ENCODE measurements at regions not wholly inside any gene's neighbourhood (a gene's known extent, or its start where the extent isn't known, plus 50 kb on each side); places are given as distances from the start of the nearest gene placed in this dataset.

DNA sequence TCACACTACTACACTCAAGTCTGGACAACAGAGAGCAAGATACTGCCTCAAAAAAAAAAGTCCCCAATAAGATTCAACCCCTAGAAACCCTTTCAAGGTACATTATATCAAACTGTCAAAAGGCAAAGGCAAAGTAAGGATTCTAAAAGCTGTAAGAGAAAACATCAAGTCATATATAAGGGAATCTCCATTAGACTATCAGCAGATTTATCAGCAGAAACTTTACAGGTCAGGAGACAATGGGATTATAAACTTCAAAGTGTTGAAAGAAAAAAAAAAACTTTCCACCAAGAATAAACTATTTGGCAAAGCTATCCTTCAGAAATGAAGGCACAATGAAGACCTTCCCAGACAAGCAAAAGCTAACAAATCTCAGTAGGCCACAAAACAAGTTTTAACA is 63.5 kb upstream of the DMRT1 start:
- H3K27me3 ChIP-seq (ENCODE audit: low read depth, low read length): no peaks in the 10 kb centered on the region
- H3K4me2 ChIP-seq (ENCODE audit: low read length): no peak overlapping the region
- no peak overlapping the region for H3K9ac ChIP-seq (ENCODE audit: low read length)
- H2AFZ ChIP-seq (ENCODE audit: low read depth, low read length): no peak overlapping the region
- H3K9me3 ChIP-seq (ENCODE audit: insufficient read depth, low read length): 0 out of 2 replicates have a peak, but pooled peaks cover 3% of the 10 kb centered on the region
- no peak for TF ChIP-seq EZH2phosphoT487 (IDR thresholded peaks at IDR 0.05; ENCODE audit: low read depth)
- TF ChIP-seq, protein P1, sequence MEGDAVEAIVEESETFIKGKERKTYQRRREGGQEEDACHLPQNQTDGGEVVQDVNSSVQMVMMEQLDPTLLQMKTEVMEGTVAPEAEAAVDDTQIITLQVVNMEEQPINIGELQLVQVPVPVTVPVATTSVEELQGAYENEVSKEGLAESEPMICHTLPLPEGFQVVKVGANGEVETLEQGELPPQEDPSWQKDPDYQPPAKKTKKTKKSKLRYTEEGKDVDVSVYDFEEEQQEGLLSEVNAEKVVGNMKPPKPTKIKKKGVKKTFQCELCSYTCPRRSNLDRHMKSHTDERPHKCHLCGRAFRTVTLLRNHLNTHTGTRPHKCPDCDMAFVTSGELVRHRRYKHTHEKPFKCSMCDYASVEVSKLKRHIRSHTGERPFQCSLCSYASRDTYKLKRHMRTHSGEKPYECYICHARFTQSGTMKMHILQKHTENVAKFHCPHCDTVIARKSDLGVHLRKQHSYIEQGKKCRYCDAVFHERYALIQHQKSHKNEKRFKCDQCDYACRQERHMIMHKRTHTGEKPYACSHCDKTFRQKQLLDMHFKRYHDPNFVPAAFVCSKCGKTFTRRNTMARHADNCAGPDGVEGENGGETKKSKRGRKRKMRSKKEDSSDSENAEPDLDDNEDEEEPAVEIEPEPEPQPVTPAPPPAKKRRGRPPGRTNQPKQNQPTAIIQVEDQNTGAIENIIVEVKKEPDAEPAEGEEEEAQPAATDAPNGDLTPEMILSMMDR (IDR thresholded peaks at IDR 0.05; ENCODE audit: low read depth, low read length): no peak
- no peaks in the 10 kb centered on the region for H3K79me2 ChIP-seq (ENCODE audit: low read length)
- no peaks in the 10 kb centered on the region for H4K20me1 ChIP-seq (ENCODE audit: insufficient read depth, low read length)
- H3K4me3 ChIP-seq (ENCODE audit: low read length): no peak overlapping the region
- H3K36me3 ChIP-seq (replicated peaks; ENCODE audit: low read depth, low read length): no peaks in the 10 kb centered on the region
- H3K4me1 ChIP-seq (ENCODE audit: low read length): no peaks in the 10 kb centered on the region
- H3K27ac ChIP-seq (ENCODE audit: low read length): no peak overlapping the region

DNA sequence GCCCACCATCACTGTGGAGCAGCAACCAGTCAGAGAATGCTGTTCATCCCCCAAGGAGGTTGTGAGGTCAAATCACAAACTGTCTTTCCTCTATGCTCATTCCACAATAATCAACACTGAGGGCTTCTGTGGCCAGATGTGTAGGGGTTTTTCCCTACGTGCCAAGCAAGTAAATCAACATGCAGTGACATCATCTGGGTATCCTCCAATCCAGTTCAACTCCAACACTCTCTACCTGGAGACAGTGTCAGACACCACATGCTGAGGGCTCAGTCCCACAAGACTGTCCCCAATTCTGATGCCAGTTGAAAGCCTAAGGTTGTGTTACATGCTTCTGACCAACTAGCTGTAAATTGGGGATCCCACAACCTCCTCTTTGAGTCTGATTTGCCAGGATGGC is 57.3 kb upstream of the DMRT1 start:
- TF ChIP-seq, protein P1 (IDR thresholded peaks at IDR 0.05; ENCODE audit: low read depth, low read length): no peak
- no peak for TF ChIP-seq EZH2phosphoT487 (IDR thresholded peaks at IDR 0.05; ENCODE audit: low read depth)
- H3K9me3 ChIP-seq (ENCODE audit: insufficient read depth, low read length): no peaks in the 10 kb centered on the region
- H4K20me1 ChIP-seq (ENCODE audit: insufficient read depth, low read length): no peaks in the 10 kb centered on the region
- H2AFZ ChIP-seq (ENCODE audit: low read depth, low read length): no peak overlapping the region
- H3K9ac ChIP-seq (ENCODE audit: low read length): no peak overlapping the region
- H3K4me2 ChIP-seq (ENCODE audit: low read length): no peak overlapping the region
- H3K4me1 ChIP-seq (ENCODE audit: low read length): 0 out of 2 replicates have a peak, but pooled peaks cover 5% of the 10 kb centered on the region
- no peaks in the 10 kb centered on the region for H3K27me3 ChIP-seq (ENCODE audit: low read depth, low read length)
- H3K4me3 ChIP-seq (ENCODE audit: low read length): no peak overlapping the region
- H3K27ac ChIP-seq (ENCODE audit: low read length): no peak overlapping the region
- H3K79me2 ChIP-seq (ENCODE audit: low read length): no peaks in the 10 kb centered on the region
- H3K36me3 ChIP-seq (replicated peaks; ENCODE audit: low read depth, low read length): no peaks in the 10 kb centered on the region

DNA sequence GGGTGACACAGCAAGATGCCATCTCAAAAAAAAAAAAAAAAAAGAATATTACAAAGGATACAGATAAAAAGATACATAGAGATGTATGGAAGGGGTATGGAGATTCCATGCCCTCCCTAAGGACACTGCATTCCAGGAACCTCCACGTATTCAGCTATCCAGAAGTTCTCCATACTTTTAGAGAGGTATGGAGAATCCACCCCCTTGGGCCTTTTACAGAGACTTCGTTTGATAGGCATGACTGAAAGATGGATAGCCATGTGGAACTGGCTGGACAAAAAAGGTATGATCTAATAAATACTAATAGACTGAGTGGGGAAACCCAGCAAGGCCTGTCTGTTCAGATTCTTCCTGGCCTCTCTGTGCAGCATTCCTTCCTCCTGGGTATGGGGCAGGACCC is 56.6 kb upstream of the DMRT1 start:
- no peak overlapping the region for H3K9ac ChIP-seq (ENCODE audit: low read length)
- TF ChIP-seq, protein P1 (IDR thresholded peaks at IDR 0.05; ENCODE audit: low read depth, low read length): no peak
- TF ChIP-seq EZH2phosphoT487 (IDR thresholded peaks at IDR 0.05; ENCODE audit: low read depth): no peak
- H3K36me3 ChIP-seq (replicated peaks; ENCODE audit: low read depth, low read length): no peaks in the 10 kb centered on the region
- no peaks in the 10 kb centered on the region for H3K27me3 ChIP-seq (ENCODE audit: low read depth, low read length)
- H2AFZ ChIP-seq (ENCODE audit: low read depth, low read length): no peak overlapping the region
- no peak overlapping the region for H3K4me3 ChIP-seq (ENCODE audit: low read length)
- no peaks in the 10 kb centered on the region for H4K20me1 ChIP-seq (ENCODE audit: insufficient read depth, low read length)
- H3K79me2 ChIP-seq (ENCODE audit: low read length): no peaks in the 10 kb centered on the region
- H3K9me3 ChIP-seq (ENCODE audit: insufficient read depth, low read length): no peaks in the 10 kb centered on the region
- H3K27ac ChIP-seq (ENCODE audit: low read length): no peak overlapping the region
- no peak overlapping the region for H3K4me2 ChIP-seq (ENCODE audit: low read length)
- H3K4me1 ChIP-seq (ENCODE audit: low read length): 0 out of 2 replicates have a peak, but pooled peaks cover 5% of the 10 kb centered on the region

DNA sequence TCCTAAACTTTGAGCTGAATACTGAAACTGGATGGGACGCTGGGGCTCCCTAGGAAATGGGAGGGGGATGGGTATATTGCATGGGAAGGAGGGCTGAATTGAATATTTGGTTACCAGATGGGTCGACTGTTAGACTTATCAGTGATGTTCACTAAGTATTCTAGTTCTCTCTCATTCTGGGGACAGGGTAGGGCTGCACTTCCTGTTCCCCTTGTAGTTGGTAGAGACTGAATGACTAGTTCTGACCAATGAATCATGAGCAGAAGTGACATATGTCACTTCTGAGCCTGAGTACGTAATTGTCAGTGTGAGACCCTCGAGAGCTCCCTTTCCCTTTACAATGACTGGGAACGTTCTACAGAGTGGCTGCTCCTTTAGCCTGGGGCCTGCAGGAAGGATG is 55.5 kb upstream of the DMRT1 start:
- TF ChIP-seq, protein P1 (IDR thresholded peaks at IDR 0.05; ENCODE audit: low read depth, low read length): no peak
- no peak for TF ChIP-seq EZH2phosphoT487 (IDR thresholded peaks at IDR 0.05; ENCODE audit: low read depth)
- peak overlapping the region; percentile 29 for H2AFZ ChIP-seq (ENCODE audit: low read depth, low read length)
- no peaks in the 10 kb centered on the region for H3K36me3 ChIP-seq (replicated peaks; ENCODE audit: low read depth, low read length)
- no peak overlapping the region for H3K4me3 ChIP-seq (ENCODE audit: low read length)
- no peak overlapping the region for H3K9ac ChIP-seq (ENCODE audit: low read length)
- 0 out of 2 replicates have a peak, but pooled peaks cover 5% of the 10 kb centered on the region for H3K4me1 ChIP-seq (ENCODE audit: low read length)
- no peaks in the 10 kb centered on the region for H3K9me3 ChIP-seq (ENCODE audit: insufficient read depth, low read length)
- H3K27me3 ChIP-seq (ENCODE audit: low read depth, low read length): no peaks in the 10 kb centered on the region
- no peak overlapping the region for H3K4me2 ChIP-seq (ENCODE audit: low read length)
- H3K27ac ChIP-seq (ENCODE audit: low read length): no peak overlapping the region
- no peaks in the 10 kb centered on the region for H3K79me2 ChIP-seq (ENCODE audit: low read length)
- H4K20me1 ChIP-seq (ENCODE audit: insufficient read depth, low read length): no peaks in the 10 kb centered on the region

All from OCI-LY3 (cell line).